Endothelial cell of umbilical vein (primary cell): ENCODE measurements at regions not wholly inside any gene's neighbourhood (a gene's known extent, or its start where the extent isn't known, plus 50 kb on each side); places are given as distances from the start of the nearest gene placed in this dataset.

Source experiments
- BruUV-seq: library from RNA; stranded (reverse); fragments of 400-500 nt; replicated peaks from 2 replicates; lab custom pipeline; 2021; lab: Mats Ljungman, UMichigan
- CTCF ChIA-PET: fragments of 300-600, 350-600 bp; sonication (Branson Sonifier 250); formaldehyde crosslinking; loops from one replicate; lab custom pipeline; 2021; ENCODE audit warnings: antibody characterized with exemption, inconsistent platforms; lab: Charles Lee
- POLR2A ChIA-PET: fragments of 300-600, 350-600 bp; sonication (Branson Sonifier 250); formaldehyde crosslinking; loops from one replicate; lab custom pipeline; 2021; ENCODE audit warnings: antibody characterized with exemption, inconsistent platforms; lab: Charles Lee
- DNase-seq: peaks from one replicate; pipeline ENCODE4 v3.0.0-alpha.2; 2011; ENCODE audit warnings: low read depth, low spot score
- FAIRE-seq: peaks from 2 replicates; lab custom pipeline; 2011; peaks lifted over from hg19 to GRCh38; lab: Jason Lieb, UNC
- H2AFZ ChIP-seq: 2 replicates; pipeline ENCODE4 v1.6.0; 2012; ENCODE audit warnings: low read depth, low read length, control low read depth, inconsistent platforms
- H3K27ac ChIP-seq: 2 replicates; pipeline ENCODE4 v1.5.1; 2011; ENCODE audit warnings: low read depth, mild to moderate bottlenecking, control low read depth, low read length, moderate library complexity; ENCODE audit not compliant: insufficient read depth
- H3K27me3 ChIP-seq, 2 experiments: 2 replicates each; pipeline versions ENCODE4 v1.6.0 to v1.6.1; 2011; ENCODE audit warnings: low read length in 2 of 2, mixed read lengths in 1 of 2; ENCODE audit not compliant: control insufficient read depth in 2 of 2, insufficient read depth in 2 of 2
- H3K36me3 ChIP-seq, 2 experiments: 2 replicates in 1 of 2; 3 replicates in 1 of 2; pipeline ENCODE4 v1.5.1; 2011; ENCODE audit warnings: low read length in 2 of 2, mild to moderate bottlenecking in 1 of 2, moderate library complexity in 1 of 2; ENCODE audit not compliant: control insufficient read depth in 2 of 2, insufficient read depth in 2 of 2; ENCODE audit errors: extremely low read depth in 1 of 2
- H3K4me1 ChIP-seq: 3 replicates; pipeline ENCODE4 v1.5.1; 2011; ENCODE audit warnings: mild to moderate bottlenecking, low read length; ENCODE audit not compliant: control insufficient read depth, insufficient read depth; ENCODE audit errors: extremely low read depth
- H3K4me2 ChIP-seq: 2 replicates; pipeline ENCODE4 v1.6.1; 2011; ENCODE audit warnings: low read length, control low read depth, mixed read lengths; ENCODE audit not compliant: insufficient read depth
- H3K4me3 ChIP-seq, 3 experiments: fragments of 200-600 bp in 1 of 3; sonication (generic), shearing (Covaris generic) in 1 of 3; replicated peaks in 1 of 3; 2 replicates each; pipeline ENCODE4 v1.5.1; 2011 to 2016; ENCODE audit warnings: control low read depth in 3 of 3, low read length in 3 of 3, mild to moderate bottlenecking in 2 of 3, inconsistent platforms in 1 of 3, low read depth in 1 of 3, moderate library complexity in 1 of 3; ENCODE audit not compliant: insufficient read depth in 1 of 3
- H3K79me2 ChIP-seq: 2 replicates; pipeline ENCODE4 v1.6.0; 2012; ENCODE audit warnings: low read length, inconsistent platforms; ENCODE audit not compliant: control insufficient read depth, insufficient read depth
- H3K9ac ChIP-seq: replicated peaks from 2 replicates; pipeline ENCODE3; 2011; ENCODE audit warnings: low read length, control low read depth; ENCODE audit not compliant: insufficient read depth; ENCODE audit errors: extremely low read depth
- H3K9me1 ChIP-seq: replicated peaks from 3 replicates; pipeline ENCODE4 v1.6.0; 2011; ENCODE audit warnings: mild to moderate bottlenecking, low read length; ENCODE audit not compliant: control insufficient read depth, insufficient read depth; ENCODE audit errors: extremely low read depth
- H3K9me3 ChIP-seq: replicated peaks from 2 replicates; pipeline ENCODE4 v1.5.1; 2012; ENCODE audit warnings: low read length, inconsistent platforms; ENCODE audit not compliant: control insufficient read depth, insufficient read depth
- H4K20me1 ChIP-seq: replicated peaks from 2 replicates; pipeline ENCODE3; 2011; ENCODE audit warnings: mild to moderate bottlenecking, low read length; ENCODE audit not compliant: control insufficient read depth, insufficient read depth; ENCODE audit errors: extremely low read depth
- EZH2 ChIP-seq: IDR thresholded peaks from 2 replicates; pipeline ENCODE4 v1.6.1; 2012; ENCODE audit warnings: borderline replicate concordance, low read depth, mild to moderate bottlenecking, moderate library complexity, low read length, inconsistent platforms; ENCODE audit not compliant: severe bottlenecking
- FOS ChIP-seq: IDR thresholded peaks from 2 replicates; pipeline ENCODE4 v1.6.1; 2011; ENCODE audit warnings: mild to moderate bottlenecking, low read length, moderate library complexity, borderline replicate concordance; ENCODE audit not compliant: insufficient read depth
- GATA2 ChIP-seq: IDR thresholded peaks from 2 replicates; pipeline ENCODE4 v1.7.0; 2011; ENCODE audit warnings: low read depth, mild to moderate bottlenecking, moderate library complexity, mixed read lengths, low read length; ENCODE audit not compliant: insufficient read length, insufficient read depth
- JUN ChIP-seq: IDR thresholded peaks from 2 replicates; pipeline ENCODE4 v1.6.1; 2011; ENCODE audit warnings: borderline replicate concordance, low read depth; ENCODE audit not compliant: insufficient read length, insufficient read depth
- MYC ChIP-seq: IDR thresholded peaks from one replicate; pipeline ENCODE4 v1.6.1; 2011; ENCODE audit warnings: mild to moderate bottlenecking, low read depth, low read length
- POLR2A ChIP-seq: IDR thresholded peaks from 2 replicates; pipeline ENCODE4 v1.6.1; 2012; ENCODE audit warnings: low read depth, mild to moderate bottlenecking, control low read depth, low read length
- POLR2AphosphoS5 ChIP-seq: IDR thresholded peaks from 2 replicates; pipeline ENCODE4 v1.6.1; 2012; ENCODE audit warnings: low read depth, mild to moderate bottlenecking, control low read depth, low read length, moderate library complexity; ENCODE audit not compliant: insufficient read depth
- dilution Hi-C: fragments of 300-500 bp; cut with MboI; formaldehyde crosslinking; loops from one replicate; pipeline ENCODE4 v1.15.0; 2019; ENCODE audit warnings: low sequenced_read_pairs; ENCODE audit not compliant: extremely low pct_ligation_motif_present
- intact Hi-C: fragments of 100-400 bp; cut with micrococcal nuclease; formaldehyde crosslinking; loops from one replicate; pipeline ENCODE4 v1.10.0; 2022
- TF ChIP-seq, protein P1 (sequence below), 2 donors: IDR thresholded peaks; 1 replicate in 1 of 2; 2 replicates in 1 of 2; pipeline ENCODE4 v1.5.1; 2011; ENCODE audit warnings: low read length in 2 of 2, mild to moderate bottlenecking in 2 of 2, moderate library complexity in 2 of 2, control low read depth in 1 of 2, inconsistent platforms in 1 of 2, low read depth in 1 of 2; ENCODE audit not compliant: insufficient read depth in 1 of 2; ENCODE audit errors: extremely low read depth in 1 of 2
- TF ChIP-seq, protein P2 (sequence below): IDR thresholded peaks from 2 replicates; pipeline ENCODE4 v1.6.1; 2011; ENCODE audit not compliant: insufficient read depth, insufficient read length

- BruUV-seq, result TSS peak; percentile 70
- H3K27ac ChIP-seq, result peak overlapping the region; percentile 70
- no peaks in the 10 kb centered on the region for H3K27me3 ChIP-seq
- POLR2A ChIA-PET, result no interaction called here
- dilution Hi-C loops (no loop called here), intact Hi-C loops (loop anchor here (1.0 to 5.0 kb wide), 7 partner anchors 89 to 1022 kb away; no protein-coding TSS in a partner anchor)
- no peaks in the 10 kb centered on the region for H3K79me2 ChIP-seq
- H3K36me3 ChIP-seq, result no peaks in the 10 kb centered on the region
- TF ChIP-seq JUN, result no peak
- TF ChIP-seq POLR2A, result no peak
- no peak for TF ChIP-seq FOS
- TF ChIP-seq, protein P1, sequence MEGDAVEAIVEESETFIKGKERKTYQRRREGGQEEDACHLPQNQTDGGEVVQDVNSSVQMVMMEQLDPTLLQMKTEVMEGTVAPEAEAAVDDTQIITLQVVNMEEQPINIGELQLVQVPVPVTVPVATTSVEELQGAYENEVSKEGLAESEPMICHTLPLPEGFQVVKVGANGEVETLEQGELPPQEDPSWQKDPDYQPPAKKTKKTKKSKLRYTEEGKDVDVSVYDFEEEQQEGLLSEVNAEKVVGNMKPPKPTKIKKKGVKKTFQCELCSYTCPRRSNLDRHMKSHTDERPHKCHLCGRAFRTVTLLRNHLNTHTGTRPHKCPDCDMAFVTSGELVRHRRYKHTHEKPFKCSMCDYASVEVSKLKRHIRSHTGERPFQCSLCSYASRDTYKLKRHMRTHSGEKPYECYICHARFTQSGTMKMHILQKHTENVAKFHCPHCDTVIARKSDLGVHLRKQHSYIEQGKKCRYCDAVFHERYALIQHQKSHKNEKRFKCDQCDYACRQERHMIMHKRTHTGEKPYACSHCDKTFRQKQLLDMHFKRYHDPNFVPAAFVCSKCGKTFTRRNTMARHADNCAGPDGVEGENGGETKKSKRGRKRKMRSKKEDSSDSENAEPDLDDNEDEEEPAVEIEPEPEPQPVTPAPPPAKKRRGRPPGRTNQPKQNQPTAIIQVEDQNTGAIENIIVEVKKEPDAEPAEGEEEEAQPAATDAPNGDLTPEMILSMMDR (IDR thresholded peaks at IDR 0.05; ENCODE audit: extremely low read depth in 1 of 2, insufficient read depth in 1 of 2, low read depth in 1 of 2, low read length in 2 of 2), result no peak
- no peak for TF ChIP-seq EZH2
- TF ChIP-seq GATA2, result no peak
- TF ChIP-seq, protein P2, sequence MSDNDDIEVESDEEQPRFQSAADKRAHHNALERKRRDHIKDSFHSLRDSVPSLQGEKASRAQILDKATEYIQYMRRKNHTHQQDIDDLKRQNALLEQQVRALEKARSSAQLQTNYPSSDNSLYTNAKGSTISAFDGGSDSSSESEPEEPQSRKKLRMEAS, result no peak
- TF ChIP-seq POLR2AphosphoS5, result no peak
- no peak for TF ChIP-seq MYC
- H3K4me1 ChIP-seq, result peaks cover 27% of the 10 kb centered on the region
- DNase-seq (no peak), FAIRE-seq (no peak)
- no peak overlapping the region for H3K4me3 ChIP-seq
- H3K9me1 ChIP-seq, result no peaks in the 10 kb centered on the region
- no peak overlapping the region for H3K9ac ChIP-seq
- H3K9me3 ChIP-seq, result no peaks in the 10 kb centered on the region
- no peak overlapping the region for H3K4me2 ChIP-seq
- CTCF ChIA-PET, result interaction anchor here (0.9 to 1.3 kb wide), 2 partner anchors 12 to 116 kb away, joined by 3 read pairs; no protein-coding TSS in a partner anchor
- H2AFZ ChIP-seq, result peak overlapping the region; percentile 71
- no peaks in the 10 kb centered on the region for H4K20me1 ChIP-seq
These were observed 903.2 kb downstream of the ADGRL2 start for GRCh38 chr1:82703951-82704350.
